Liver (tissue), 3 donors: ENCODE measurements at regions not wholly inside any gene's neighbourhood (a gene's known extent, or its start where the extent isn't known, plus 50 kb on each side); places are given as distances from the start of the nearest gene placed in this dataset.

Experiments used
- ATF3 ChIP-seq: IDR thresholded peaks from 2 replicates; pipeline ENCODE4 v1.6.1; 2016; ENCODE audit warnings: antibody characterized with exemption
- CTCF ChIP-seq: fragments of 150-350 bp; IDR thresholded peaks from 2 replicates; pipeline ENCODE4 v1.5.1; 2017; ENCODE audit warnings: improper control_type of control experiment, low read depth, low read length; ENCODE audit not compliant: missing input control
- FOXA2 ChIP-seq: IDR thresholded peaks from 2 replicates; pipeline ENCODE4 v1.6.1; 2016; ENCODE audit warnings: antibody characterized with exemption
- GABPA ChIP-seq, 2 donors: IDR thresholded peaks in 1 of 2; conservative IDR thresholded peaks in 1 of 2; 2 replicates each; pipeline ENCODE4 v1.6.1; 2016; ENCODE audit warnings: antibody characterized with exemption in 2 of 2, mild to moderate bottlenecking in 1 of 2, moderate library complexity in 1 of 2
- MAX ChIP-seq: IDR thresholded peaks from 2 replicates; pipeline ENCODE4 v1.6.1; 2016; ENCODE audit warnings: antibody characterized with exemption
- RAD21 ChIP-seq, 2 donors: IDR thresholded peaks; 2 replicates each; pipeline ENCODE4 v1.6.1; 2016; ENCODE audit warnings: antibody characterized with exemption in 2 of 2, mild to moderate bottlenecking in 2 of 2
- REST ChIP-seq: IDR thresholded peaks from 2 replicates; pipeline ENCODE4 v1.6.1; 2016; ENCODE audit warnings: antibody characterized with exemption, mild to moderate bottlenecking
- TAF1 ChIP-seq: conservative IDR thresholded peaks from 2 replicates; pipeline ENCODE4 v1.6.1; 2016; ENCODE audit warnings: antibody characterized with exemption, mild to moderate bottlenecking
- donor health status: healthy.
- donor health status: healthy.

GRCh38 chr7:28346256-28346655, 66.1 kb upstream of the CREB5 start:
- TF ChIP-seq RAD21 (IDR thresholded peaks at IDR 0.05) (no peak), REST (no peak), CTCF (no peak), TAF1 (no peak), MAX (no peak), GABPA (IDR thresholded peaks at IDR 0.05 in 1 of 2, conservative IDR thresholded peaks at IDR 0.05 in 1 of 2) (no peak), FOXA2 (no peak), ATF3 (no peak)
